Tibial artery (tissue), 4 donors: ENCODE measurements at regions not wholly inside any gene's neighbourhood (a gene's known extent, or its start where the extent isn't known, plus 50 kb on each side); places are given as distances from the start of the nearest gene placed in this dataset.

Source experiments
- DNase-seq, 2 donors: peaks; one replicate each; pipeline ENCODE4 v3.0.0-alpha.2; 2019
- H3K27ac ChIP-seq, 2 donors: fragments of 200-600 bp; sonication (generic) in 1 of 2; 1 replicate in 1 of 2; 2 replicates in 1 of 2; pipeline ENCODE4 v1.5.1; 2018 to 2019; ENCODE audit warnings: mild to moderate bottlenecking in 1 of 2
- H3K27me3 ChIP-seq, 2 donors: fragments of 200-600 bp; sonication (generic) in 1 of 2; one replicate each; pipeline versions ENCODE4 v1.5.1 to v1.6.0; 2016 to 2019
- H3K36me3 ChIP-seq, 3 donors: fragments of 200-600 bp; sonication (generic) in 2 of 3; one replicate each; pipeline ENCODE4 v1.5.1; 2016 to 2019; ENCODE audit warnings: mild to moderate bottlenecking in 2 of 3
- H3K4me1 ChIP-seq, 4 donors: fragments of 200-600 bp; sonication (generic) in 2 of 4; 1 replicate in 3 of 4; 2 replicates in 1 of 4; pipeline ENCODE4 v1.5.1; 2016 to 2019
- H3K4me3 ChIP-seq, 2 donors: fragments of 200-600 bp; sonication (generic) in 1 of 2; 1 replicate in 1 of 2; 2 replicates in 1 of 2; pipeline ENCODE4 v1.5.1; 2018 to 2019; ENCODE audit warnings: mild to moderate bottlenecking in 2 of 2
- H3K9me3 ChIP-seq, 3 donors: fragments of 200-600 bp; sonication (generic) in 1 of 3; one replicate each; pipeline ENCODE4 v1.5.1; 2016 to 2019
- CTCF ChIP-seq, 2 experiments: fragments of 200-600 bp in 1 of 2; fragments of 450-650 bp in 1 of 2; IDR thresholded peaks; one replicate each; pipeline ENCODE4 v1.5.1; 2017 to 2019; ENCODE audit warnings: antibody characterized with exemption in 2 of 2, mild to moderate bottlenecking in 1 of 2, moderate library complexity in 1 of 2
- intact Hi-C: fragments of 100-400 bp; cut with DNase I; formaldehyde crosslinking; loops from one replicate; pipeline ENCODE4 v1.15.0; 2023; ENCODE audit warnings: low total_unique reads

- no peak for DNase-seq
- no peak for TF ChIP-seq CTCF (IDR thresholded peaks at IDR 0.05)
- Histone ChIP-seq H3K9me3 (no peaks in the 10 kb centered on the region), H3K4me1 (no peaks in the 10 kb centered on the region), H3K27ac (no peak overlapping the region), H3K36me3 (no peaks in the 10 kb centered on the region), H3K4me3 (no peak overlapping the region), H3K27me3 (no peaks in the 10 kb centered on the region)
- intact Hi-C loops = no loop called here
Measured at GRCh38 chr21:15300131-15300530, 235.3 kb upstream of the NRIP1 start.

- Histone ChIP-seq H3K4me3 (no peak overlapping the region), H3K9me3 (no peaks in the 10 kb centered on the region), H3K36me3 (no peaks in the 10 kb centered on the region), H3K4me1 (no peaks in the 10 kb centered on the region), H3K27ac (no peak overlapping the region), H3K27me3 (no peaks in the 10 kb centered on the region)
- intact Hi-C loops = no loop called here
- DNase-seq = no peak
- no peak for TF ChIP-seq CTCF (IDR thresholded peaks at IDR 0.05)
Measured at GRCh38 chr21:15301014-15301413, 236.2 kb upstream of the NRIP1 start.

- Histone ChIP-seq H3K36me3 (no peaks in the 10 kb centered on the region), H3K9me3 (no peaks in the 10 kb centered on the region), H3K27me3 (no peaks in the 10 kb centered on the region), H3K27ac (no peak overlapping the region), H3K4me1 (no peaks in the 10 kb centered on the region), H3K4me3 (no peak overlapping the region)
- DNase-seq = no peak
- no peak for TF ChIP-seq CTCF (IDR thresholded peaks at IDR 0.05)
- intact Hi-C loops = no loop called here
Measured at GRCh38 chr21:15301736-15302135, 236.9 kb upstream of the NRIP1 start.

GRCh38 chr21:15306271-15306670, 241.5 kb upstream of the NRIP1 start:
- H3K36me3 ChIP-seq = no peaks in the 10 kb centered on the region
- no peaks in the 10 kb centered on the region for H3K9me3 ChIP-seq
- peaks cover 0 to 3% (median 0%) of the 10 kb centered on the region in 4 donors for H3K4me1 ChIP-seq
- H3K27me3 ChIP-seq = no peaks in the 10 kb centered on the region
- no peak for DNase-seq
- TF ChIP-seq CTCF (IDR thresholded peaks at IDR 0.05) = no peak
- H3K27ac ChIP-seq = no peak overlapping the region
- no peak overlapping the region for H3K4me3 ChIP-seq
- intact Hi-C loops = no loop called here

GRCh38 chr21:15308333-15308732, 243.5 kb upstream of the NRIP1 start:
- DNase-seq = no peak
- no peak for TF ChIP-seq CTCF (IDR thresholded peaks at IDR 0.05)

GRCh38 chr21:15309022-15309590, 244.3 kb upstream of the NRIP1 start:
- H3K4me3 ChIP-seq = no peak overlapping the region
- H3K27ac ChIP-seq = no peak overlapping the region
- no peaks in the 10 kb centered on the region for H3K36me3 ChIP-seq
- TF ChIP-seq CTCF (IDR thresholded peaks at IDR 0.05) = no peak
- no peaks in the 10 kb centered on the region for H3K27me3 ChIP-seq
- intact Hi-C loops = no loop called here
- H3K4me1 ChIP-seq = peaks cover 0 to 3% (median 0%) of the 10 kb centered on the region in 4 donors
- H3K9me3 ChIP-seq = no peaks in the 10 kb centered on the region
- no peak for DNase-seq

More at GRCh38 chr21:15308333-15308732, 243.5 kb upstream of the NRIP1 start:
- Histone ChIP-seq H3K36me3 (no peaks in the 10 kb centered on the region), H3K4me1 (peaks cover 0 to 3% (median 0%) of the 10 kb centered on the region in 4 donors), H3K27me3 (no peaks in the 10 kb centered on the region), H3K4me3 (no peak overlapping the region), H3K27ac (no peak overlapping the region), H3K9me3 (no peaks in the 10 kb centered on the region)
- intact Hi-C loops = no loop called here
